ENCODE measurements at regions not wholly inside any gene's neighbourhood (a gene's known extent, or its start where the extent isn't known, plus 50 kb on each side); places are given as distances from the start of the nearest gene placed in this dataset.

GRCh38 chr5:5953584-5954274 is 424.6 kb downstream of the MED10 start:
- DNase-seq (ENCODE audit: low read depth), result no peak

GRCh38 chr5:5951953-5952352 is 426.4 kb downstream of the MED10 start:
- DNase-seq (ENCODE audit: low read depth), result no peak

GRCh38 chr5:5950658-5951057 is 427.7 kb downstream of the MED10 start:
- no peak for DNase-seq (ENCODE audit: low read depth)

- DNase-seq (ENCODE audit: low read depth), result no peak
Measured at GRCh38 chr5:5941486-5941885, 436.9 kb downstream of the MED10 start.

- DNase-seq (ENCODE audit: low read depth), result no peak
Measured at GRCh38 chr5:5939759-5940370, 438.5 kb downstream of the MED10 start.

GRCh38 chr5:5933651-5934050 is 444.7 kb downstream of the MED10 start:
- no peak for DNase-seq (ENCODE audit: low read depth)

GRCh38 chr5:5932824-5933223 is 445.5 kb downstream of the MED10 start:
- DNase-seq (ENCODE audit: low read depth), result no peak

GRCh38 chr5:5930561-5930960 is 447.8 kb downstream of the MED10 start:
- DNase-seq (ENCODE audit: low read depth), result no peak

- no peak for DNase-seq (ENCODE audit: low read depth)
Measured at GRCh38 chr5:5929291-5930020, 448.9 kb downstream of the MED10 start.

GRCh38 chr5:5925191-5925590 is 453.2 kb downstream of the MED10 start:
- DNase-seq (ENCODE audit: low read depth), result no peak

GRCh38 chr5:5919411-5919810 is 458.9 kb downstream of the MED10 start:
- DNase-seq (ENCODE audit: low read depth), result no peak

GRCh38 chr5:5906778-5907177 is 471.6 kb downstream of the MED10 start:
- no peak for DNase-seq (ENCODE audit: low read depth)

- DNase-seq (ENCODE audit: low read depth), result no peak
Measured at GRCh38 chr5:5905186-5905585, 473.2 kb downstream of the MED10 start.

GRCh38 chr5:5904113-5904512 is 474.2 kb downstream of the MED10 start:
- no peak for DNase-seq (ENCODE audit: low read depth)

GRCh38 chr5:5902678-5903646 is 475.4 kb downstream of the MED10 start:
- DNase-seq (ENCODE audit: low read depth), result no peak

GRCh38 chr5:5900350-5900749 is 477.9 kb downstream of the ICE1 start:
- no peak for DNase-seq (ENCODE audit: low read depth)

- DNase-seq (ENCODE audit: low read depth), result no peak
Measured at GRCh38 chr5:5899716-5900115, 477.2 kb downstream of the ICE1 start.

- DNase-seq (ENCODE audit: low read depth), result no peak
Measured at GRCh38 chr5:5888284-5888683, 465.8 kb downstream of the ICE1 start.

GRCh38 chr5:5887833-5888232 is 465.4 kb downstream of the ICE1 start:
- no peak for DNase-seq (ENCODE audit: low read depth)

GRCh38 chr5:5886812-5887486 is 464.5 kb downstream of the ICE1 start:
- no peak for DNase-seq (ENCODE audit: low read depth)

GRCh38 chr5:5886353-5886752 is 463.9 kb downstream of the ICE1 start:
- no peak for DNase-seq (ENCODE audit: low read depth)
